IPS DF 19.7 (cell line): ENCODE measurements at regions not wholly inside any gene's neighbourhood (a gene's known extent, or its start where the extent isn't known, plus 50 kb on each side); places are given as distances from the start of the nearest gene placed in this dataset.

ENCODE experiments used
- DNase-seq: peaks from one replicate; pipeline ENCODE4 v3.0.0-alpha.2; 2013; ENCODE audit warnings: low read depth, low spot score

- no peak for DNase-seq
Observed at GRCh38 chr4:8756816-8757215, 114.8 kb downstream of the HMX1 start.

GRCh38 chr4:8754634-8755589, 116.7 kb downstream of the HMX1 start:
- no peak for DNase-seq

DNA sequence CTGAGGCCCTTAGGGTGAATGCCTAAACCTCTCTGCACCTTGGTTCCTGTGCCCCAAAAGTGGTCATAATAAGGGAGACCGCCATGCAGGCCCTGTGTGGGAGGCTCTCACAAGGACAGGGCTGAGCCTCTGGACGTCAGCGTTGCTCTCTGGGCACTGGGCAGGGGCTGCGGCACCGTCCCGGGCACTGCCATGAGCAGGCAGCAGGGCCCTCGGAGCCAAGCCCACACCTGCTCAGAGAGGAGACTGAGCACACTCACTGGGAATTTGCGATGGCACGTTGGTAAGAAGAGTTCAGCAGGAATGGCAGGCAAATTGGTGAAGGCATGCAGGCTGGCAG, 123.4 kb downstream of the HMX1 start:
- no peak for DNase-seq

- no peak for DNase-seq
Observed at GRCh38 chr4:8747467-8748235, 124.0 kb downstream of the HMX1 start.

DNA sequence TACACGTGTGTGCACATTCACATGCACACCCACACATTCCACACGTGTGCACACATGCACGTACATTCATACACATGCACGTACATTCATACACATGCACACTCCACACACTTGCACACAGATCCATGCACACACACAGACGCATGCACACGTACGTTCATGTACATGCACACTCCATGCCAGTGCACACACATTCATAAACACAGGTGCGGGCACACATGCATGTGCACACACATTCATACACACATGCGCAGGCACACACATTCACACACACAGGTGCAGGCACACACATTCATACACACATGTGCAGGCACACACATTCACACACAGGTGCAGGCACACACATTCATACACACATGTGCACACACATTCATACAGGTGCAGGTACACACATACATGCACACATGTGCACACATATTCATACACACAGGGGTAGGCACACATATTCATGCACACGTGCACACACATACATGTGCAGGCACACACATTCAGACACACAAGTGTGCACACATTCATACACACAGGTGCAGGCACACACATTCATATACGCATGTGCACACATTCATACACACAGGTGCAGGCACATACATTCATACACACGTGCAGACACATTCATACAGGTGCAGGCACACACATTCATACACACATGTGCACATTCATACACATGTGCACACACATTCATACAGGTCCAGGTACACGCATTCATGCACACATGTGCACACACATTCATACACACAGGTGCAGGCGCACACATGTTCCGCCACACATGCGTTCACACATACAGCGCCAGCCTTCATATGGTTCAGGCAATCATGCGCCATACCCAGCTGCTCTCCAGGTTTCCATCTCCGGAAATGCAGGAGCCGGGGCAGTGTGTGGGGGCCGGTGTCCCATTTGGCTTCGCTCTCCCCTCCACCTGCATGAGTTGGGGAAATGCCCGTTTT, 124.8 kb downstream of the HMX1 start:
- DNase-seq, result no peak

- no peak for DNase-seq
Observed at GRCh38 chr4:8745826-8746225, 125.8 kb downstream of the HMX1 start.

GRCh38 chr4:8745005-8745790, 126.4 kb downstream of the HMX1 start:
- no peak for DNase-seq

GRCh38 chr4:8744083-8744805, 127.4 kb downstream of the HMX1 start:
- DNase-seq, result no peak

- no peak for DNase-seq
Observed at GRCh38 chr4:8742546-8742945, 129.1 kb downstream of the HMX1 start.

GRCh38 chr4:8741513-8742226, 130.0 kb downstream of the HMX1 start:
- DNase-seq, result no peak

DNA sequence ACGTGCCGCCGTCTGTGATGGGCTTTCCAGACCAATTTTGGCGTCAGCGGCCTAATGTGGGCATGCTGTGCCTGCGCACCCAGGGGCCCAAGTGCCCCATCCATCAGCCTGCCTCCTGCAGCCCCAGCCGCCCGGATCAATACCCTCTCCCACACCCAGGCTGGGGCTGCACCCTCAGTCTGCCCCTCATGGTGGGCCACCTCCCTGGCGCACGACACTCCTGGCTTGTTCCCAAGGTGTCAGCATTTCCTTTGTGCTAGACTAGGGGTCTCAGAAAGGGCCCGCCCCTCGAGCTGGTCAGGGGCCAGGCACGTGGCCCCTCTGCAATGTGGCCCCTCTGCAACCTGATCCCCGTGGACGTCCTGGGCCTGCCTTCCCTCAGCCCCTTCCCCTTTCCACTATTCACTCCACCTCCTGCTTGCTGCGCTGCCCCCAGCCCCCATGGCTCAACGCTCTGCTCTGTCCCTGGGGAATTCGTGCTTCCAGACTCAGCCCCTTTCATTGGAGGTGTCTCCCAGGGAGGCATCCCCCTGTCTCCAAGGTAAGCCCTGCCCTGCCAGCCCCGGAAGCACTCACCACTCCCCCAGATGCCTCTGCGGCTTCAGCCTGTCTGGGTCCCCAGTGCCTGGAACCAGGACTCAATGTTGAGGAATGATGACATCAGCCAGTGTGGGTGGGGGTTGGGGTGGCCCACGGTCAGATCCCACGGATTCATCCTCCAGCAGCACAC, 130.8 kb downstream of the HMX1 start:
- no peak for DNase-seq

DNA sequence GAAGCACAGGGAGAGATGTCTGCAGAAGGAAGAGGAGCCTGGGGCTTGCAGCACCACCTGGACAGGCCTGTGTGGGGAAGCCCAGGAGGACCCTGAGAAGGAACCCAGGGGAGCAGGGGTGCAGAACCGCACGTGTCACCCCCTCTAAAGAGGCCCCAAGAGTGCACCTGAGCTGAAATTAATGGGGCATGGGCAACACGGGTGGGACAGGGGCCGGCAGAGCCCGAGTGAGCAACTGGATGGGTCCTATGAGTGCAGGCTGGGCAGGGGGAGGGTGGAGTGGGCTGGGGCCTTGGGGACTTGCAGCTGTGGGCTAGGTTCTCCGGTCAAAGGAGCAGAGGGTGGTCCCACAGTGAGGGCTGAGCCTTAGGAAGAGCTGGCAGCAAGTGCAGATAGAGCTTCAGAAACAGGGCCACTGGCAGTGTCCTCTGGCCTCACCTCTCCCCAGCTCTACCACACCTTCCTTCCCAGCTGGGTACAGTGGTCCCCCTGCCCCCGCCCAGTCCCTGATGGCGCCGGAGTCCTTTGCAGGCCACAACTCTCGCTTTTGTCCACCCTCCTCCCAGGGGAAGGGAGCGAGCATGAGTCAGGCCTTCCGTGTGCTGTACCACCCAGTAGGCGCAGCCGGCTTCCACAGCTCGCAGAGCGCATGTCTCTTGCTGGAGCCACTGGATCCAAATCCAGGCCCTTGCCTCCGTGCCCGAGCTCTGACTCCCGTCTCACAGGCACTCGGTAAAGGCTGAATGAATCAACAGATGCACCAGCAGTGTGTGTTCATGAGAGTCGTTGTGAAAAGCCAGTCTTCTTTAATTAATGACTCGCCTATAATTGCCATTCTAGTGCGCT, 131.6 kb downstream of the HMX1 start:
- DNase-seq, result no peak

- DNase-seq, result no peak
Observed at GRCh38 chr4:8739317-8739716, 132.3 kb downstream of the HMX1 start.

DNA sequence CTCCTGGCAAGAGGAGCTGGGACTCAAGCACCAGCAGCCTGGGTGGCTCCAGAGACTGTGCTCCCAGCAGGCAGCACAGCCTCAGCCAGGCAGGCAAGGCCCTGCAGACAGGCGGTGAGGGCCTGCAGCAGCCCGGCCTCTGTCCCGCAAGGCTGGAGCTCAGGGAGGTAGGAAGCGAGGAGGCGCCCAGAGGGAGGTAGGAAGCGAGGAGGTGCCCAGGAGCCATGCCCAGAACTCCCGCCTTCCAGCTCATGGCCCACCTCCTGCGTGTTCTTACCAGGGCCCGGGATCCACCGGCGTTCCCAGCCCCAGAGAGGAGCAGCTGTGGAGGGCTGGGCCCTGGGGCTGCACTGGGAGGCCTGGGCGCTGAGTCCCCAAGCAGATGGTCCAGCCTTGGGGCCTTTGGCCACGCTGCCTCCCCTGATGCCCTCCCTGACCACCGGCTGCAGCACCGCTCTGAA, 133.1 kb downstream of the HMX1 start:
- no peak for DNase-seq

DNA sequence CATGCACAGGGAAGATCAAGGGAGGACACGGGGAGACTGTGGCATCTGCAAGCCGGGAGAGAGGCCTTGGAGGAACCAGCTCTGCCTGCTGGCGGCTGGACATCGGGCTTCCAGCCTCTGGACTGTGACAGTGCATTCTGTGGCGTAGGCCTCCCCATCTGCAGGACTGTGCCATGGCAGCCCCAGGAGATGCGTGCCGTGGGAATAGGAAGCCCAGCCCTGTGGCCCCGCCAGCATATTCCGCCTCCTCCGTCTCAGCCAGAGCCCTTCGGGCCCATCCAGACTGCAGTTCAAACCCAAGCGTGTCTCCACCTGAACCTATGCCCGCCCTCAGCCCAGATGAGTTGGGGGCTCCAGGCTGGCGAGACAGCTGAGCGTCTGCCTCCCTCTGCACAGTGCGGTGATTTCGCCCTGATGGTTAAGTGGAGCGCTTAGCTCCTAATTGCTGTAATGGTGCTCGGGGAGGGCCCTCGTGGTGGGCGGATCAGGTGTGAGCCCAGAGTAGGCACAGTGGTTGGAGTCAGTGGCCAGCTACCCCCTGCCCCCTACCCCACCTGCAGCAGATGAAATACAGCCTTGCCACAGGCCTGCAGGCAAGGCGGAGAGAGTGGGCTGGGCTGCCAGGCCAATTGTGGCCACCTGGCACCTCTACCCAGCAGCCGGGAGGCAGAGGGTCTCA, 133.9 kb downstream of the HMX1 start:
- no peak for DNase-seq

DNA sequence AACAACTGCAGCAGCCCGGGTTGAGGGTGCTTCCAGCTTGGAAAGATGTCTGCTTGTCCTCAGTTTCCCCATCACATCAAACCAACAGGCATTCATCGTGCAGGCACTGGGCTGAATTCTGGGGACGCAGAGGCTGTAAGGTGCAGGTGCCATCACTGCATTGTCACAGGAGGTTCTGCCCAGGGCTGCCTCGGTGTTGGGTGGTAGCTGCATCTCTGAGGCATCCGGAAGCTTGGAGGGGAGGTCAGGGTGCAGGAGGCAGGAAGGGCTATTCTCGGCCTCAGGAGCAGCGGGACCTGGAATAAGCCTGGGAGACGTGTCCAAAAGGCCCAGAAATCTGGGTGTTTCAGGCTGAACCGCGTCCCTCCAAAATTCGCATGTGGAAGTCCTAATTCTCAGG, 134.6 kb downstream of the HMX1 start:
- DNase-seq, result no peak

DNA sequence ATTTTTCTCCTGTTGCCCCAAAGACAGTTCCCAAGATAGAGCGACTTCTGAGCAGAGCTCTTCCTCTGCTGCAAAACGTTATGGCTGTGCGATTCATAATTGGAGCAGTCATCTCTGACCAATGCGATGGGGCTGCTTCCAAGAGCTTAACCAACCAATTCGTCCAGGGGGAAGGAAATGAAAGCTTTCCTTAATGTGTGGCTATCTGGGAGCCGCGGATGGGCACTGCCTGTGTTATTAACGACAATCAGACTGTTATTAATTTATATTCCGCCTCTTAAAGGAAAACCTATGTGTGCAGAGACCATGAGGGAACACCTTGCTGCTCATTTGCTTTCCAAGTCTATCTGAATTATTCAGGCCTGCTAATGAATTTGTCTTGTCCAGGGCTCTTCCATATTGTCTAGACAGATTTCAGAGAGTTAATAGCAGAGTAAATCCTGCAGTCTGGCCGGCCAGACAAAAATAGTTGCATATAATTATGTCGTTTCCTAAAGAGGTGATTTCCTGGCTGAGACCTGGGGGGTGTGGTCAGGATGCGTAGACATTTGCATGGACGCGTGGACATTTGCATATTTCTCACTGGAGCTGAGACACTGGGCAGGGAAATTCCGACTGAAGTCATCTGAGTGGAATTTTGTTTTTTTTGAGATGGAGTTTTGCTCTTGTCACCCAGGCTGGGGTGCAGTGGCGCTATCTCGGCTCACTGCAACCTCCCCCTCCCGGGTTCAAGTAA, 135.4 kb downstream of the HMX1 start:
- DNase-seq, result no peak
